NCI-H774 (cell line): ENCODE measurements at regions not wholly inside any gene's neighbourhood (a gene's known extent, or its start where the extent isn't known, plus 50 kb on each side); places are given as distances from the start of the nearest gene placed in this dataset.

Experiments
- DNase-seq: peaks from one replicate; lab custom pipeline; 2025; lab: John Stamatoyannopoulos, UW

DNA sequence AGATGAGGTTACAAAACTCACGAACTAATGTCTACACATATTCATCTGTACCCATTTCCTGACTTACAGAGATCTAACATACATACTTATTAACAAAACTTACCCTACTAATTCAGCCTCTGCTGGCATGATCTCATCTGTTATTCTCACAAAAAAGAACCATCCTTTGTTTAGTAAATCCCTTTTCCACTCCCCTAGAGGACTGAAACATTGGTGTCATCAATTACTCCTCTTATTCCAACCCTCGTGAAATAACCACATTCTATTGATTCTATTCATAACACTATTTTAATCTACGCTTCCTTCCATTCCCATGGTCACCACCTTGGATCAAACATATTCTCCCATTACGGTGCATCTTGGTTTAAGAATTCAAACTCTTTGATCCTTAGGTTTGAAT lies 505.9 kb downstream of the SI start:
- no peak for DNase-seq

DNA sequence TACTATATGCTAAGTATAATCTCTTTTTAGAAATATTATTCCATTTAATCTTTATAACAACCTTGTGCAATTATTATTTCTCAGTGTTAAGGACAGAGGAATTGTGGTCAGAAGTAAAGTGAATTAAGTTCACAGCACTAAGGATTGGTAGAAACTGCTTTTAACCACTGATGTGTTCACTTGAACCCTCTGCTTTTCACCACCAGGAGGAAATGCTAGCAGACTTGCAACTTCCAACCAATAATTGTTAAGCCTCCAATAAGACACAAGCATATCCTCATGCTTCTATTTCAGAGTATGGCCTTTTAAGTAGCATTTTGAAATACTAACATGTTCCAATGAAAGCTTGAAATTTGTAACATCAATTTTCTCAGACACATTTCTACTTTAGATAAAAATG lies 527.4 kb downstream of the SI start:
- no peak for DNase-seq

- no peak for DNase-seq
These were observed 539.1 kb downstream of the SI start for GRCh38 chr3:164539215-164539614.

- DNase-seq: no peak
These were observed 540.8 kb downstream of the SI start for GRCh38 chr3:164537485-164537884.

GRCh38 chr3:164533275-164533674 lies 545.0 kb downstream of the SI start:
- peak; percentile 89 for DNase-seq

DNA sequence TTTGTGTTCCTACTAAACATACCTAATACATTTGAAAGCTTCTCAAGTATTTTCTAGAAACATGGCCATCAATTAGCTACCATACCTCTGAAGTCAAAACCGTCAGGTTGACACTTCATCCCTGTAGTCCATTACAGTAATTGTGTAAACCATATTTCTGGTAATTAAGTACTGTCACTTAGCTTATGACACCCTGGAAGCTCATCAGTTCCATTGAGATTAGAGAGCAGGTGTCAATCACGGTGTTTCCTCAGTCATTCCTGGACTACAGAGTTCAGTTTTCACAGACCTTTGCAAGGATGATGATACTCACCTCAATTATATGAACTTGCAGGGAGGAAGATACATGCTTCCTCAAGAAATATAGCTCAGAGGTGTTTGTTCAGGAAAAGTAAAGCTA lies 552.0 kb downstream of the SI start:
- DNase-seq: no peak

GRCh38 chr3:164524201-164524600 lies 554.1 kb downstream of the SI start:
- DNase-seq: no peak

DNA sequence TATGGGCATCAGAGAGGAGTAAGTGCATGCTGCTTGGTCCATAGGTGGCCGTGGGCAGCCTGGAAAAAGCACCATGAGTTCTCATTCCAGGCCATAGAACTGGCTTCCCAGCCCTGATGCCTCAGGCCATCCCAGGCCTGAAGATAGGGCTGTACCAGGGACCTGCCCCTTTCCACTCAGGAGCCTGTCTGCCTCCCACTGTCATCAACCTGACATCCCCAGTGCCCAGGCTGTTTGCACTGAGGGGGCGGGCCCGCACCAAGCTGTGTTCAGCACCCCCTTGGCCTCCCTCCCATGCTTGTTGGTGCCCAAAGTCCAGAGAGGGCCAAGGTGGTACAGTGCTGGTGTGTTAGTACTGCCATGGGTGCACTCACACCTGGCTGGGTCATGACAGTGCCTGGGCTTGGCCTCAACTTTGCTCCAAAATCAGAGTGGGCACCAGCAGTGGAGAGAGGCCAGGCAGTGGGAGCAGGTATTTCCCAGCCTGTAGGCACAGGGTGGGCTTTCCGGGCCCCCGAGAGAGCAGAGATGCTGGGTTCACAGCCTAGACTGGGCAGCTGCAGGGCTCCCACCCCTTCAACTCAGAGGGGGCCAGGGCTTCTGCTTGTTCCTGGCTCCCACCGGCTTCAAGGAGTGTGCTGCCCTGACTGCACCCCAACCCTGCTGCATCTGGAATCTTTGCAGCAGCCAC lies 556.1 kb downstream of the SI start:
- no peak for DNase-seq

DNA sequence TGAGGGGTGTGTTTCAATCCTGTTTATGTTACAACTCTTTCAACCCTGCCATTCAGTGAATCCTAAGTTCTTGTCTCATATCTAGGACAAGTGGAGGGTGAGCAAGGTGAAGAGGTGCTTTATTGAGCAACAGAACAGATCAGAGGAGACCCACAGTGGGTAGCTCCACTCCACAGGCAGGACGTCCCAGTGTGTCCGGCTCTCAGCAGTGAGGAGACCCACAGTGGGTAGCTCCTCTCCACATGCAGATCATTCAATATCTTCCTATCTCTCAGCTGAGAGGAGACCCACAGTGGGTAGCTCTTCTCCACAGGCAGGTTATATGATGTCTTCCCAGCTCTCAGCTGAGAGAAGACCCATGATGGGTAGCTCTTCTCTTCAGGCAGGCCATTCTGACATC lies 556.7 kb downstream of the SI start:
- DNase-seq: no peak

GRCh38 chr3:164521139-164521538 lies 557.2 kb downstream of the SI start:
- no peak for DNase-seq

DNA sequence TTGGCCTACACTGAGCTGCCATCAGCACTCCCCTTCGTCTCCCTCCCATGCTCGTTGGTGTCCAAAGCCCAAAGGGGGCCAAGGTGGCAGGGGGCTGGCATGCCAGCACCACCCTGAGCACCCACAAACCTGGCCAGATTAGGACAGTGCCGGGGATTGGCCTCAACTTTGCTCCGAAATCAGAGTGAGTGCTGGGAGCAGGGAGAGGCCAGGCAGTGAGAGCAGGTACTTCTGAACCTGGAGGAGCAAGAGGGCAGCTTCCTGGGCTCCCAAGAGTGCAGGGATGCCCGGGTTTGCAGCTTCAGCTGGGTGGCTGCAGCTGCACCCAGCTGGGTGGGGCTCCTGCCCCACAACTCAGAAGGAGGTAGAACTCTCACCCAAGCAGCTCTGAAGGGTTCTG lies 563.0 kb downstream of the SI start:
- no peak for DNase-seq

GRCh38 chr3:164514576-164514975 lies 563.7 kb downstream of the SI start:
- DNase-seq: no peak

GRCh38 chr3:164507886-164508285 lies 570.4 kb downstream of the SI start:
- DNase-seq: no peak

GRCh38 chr3:164498917-164499316 lies 579.4 kb downstream of the SI start:
- DNase-seq: no peak

DNA sequence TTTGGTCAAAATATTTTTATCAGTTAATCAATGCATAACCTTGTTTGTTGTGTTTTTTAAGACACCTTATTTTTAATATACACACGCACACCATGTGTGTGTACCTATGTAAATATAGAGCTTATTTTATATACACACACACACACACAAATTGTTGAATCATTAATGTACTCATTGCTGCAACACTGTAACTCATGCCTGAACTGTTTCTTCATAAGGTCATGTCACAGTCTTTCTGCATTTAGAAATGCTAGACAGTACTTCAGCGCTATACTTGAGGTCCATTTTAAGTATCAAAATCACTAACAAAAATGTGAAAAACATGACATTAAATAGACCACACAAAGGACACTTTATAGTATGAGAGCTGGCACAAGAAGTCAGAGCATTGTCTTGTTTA lies 589.4 kb downstream of the SI start:
- DNase-seq: no peak

- DNase-seq: no peak
These were observed 592.1 kb downstream of the SI start for GRCh38 chr3:164486150-164486549.

GRCh38 chr3:164479978-164480377 lies 598.3 kb downstream of the SI start:
- peak; percentile 34 for DNase-seq

GRCh38 chr3:164479406-164479805 lies 598.9 kb downstream of the SI start:
- DNase-seq: no peak

GRCh38 chr3:164478323-164478722 lies 600.0 kb downstream of the SI start:
- no peak for DNase-seq

DNA sequence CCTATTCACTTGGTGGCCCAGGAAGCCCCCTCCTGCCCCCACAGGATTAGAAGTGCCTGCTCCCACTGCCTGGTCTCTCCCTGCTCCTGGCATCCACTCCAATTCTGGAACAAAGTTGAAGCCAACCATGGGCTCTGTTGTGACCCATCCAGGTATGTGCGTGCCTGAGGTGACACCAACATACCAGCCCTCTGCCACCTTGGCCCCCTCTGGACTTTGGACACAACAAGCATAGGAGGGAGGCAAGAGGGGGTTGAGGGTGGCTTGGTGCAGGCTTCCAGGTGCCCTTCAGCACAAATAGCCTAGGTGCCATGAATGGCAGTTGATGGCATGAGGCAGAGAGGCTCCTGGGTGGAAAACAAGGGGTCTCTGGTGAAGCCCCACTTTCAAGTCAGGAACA lies 600.9 kb downstream of the SI start:
- DNase-seq: no peak

GRCh38 chr3:164476631-164477030 lies 601.7 kb downstream of the SI start:
- DNase-seq: no peak

GRCh38 chr3:164470471-164470870 lies 607.8 kb downstream of the SI start:
- DNase-seq: no peak

- no peak for DNase-seq
These were observed 610.2 kb downstream of the SI start for GRCh38 chr3:164468055-164468454.

- DNase-seq: no peak
These were observed 611.3 kb downstream of the SI start for GRCh38 chr3:164467007-164467406.

GRCh38 chr3:164465172-164465571 lies 613.1 kb downstream of the SI start:
- DNase-seq: no peak
